ENCODE measurements at regions not wholly inside any gene's neighbourhood (a gene's known extent, or its start where the extent isn't known, plus 50 kb on each side); places are given as distances from the start of the nearest gene placed in this dataset.

DNA sequence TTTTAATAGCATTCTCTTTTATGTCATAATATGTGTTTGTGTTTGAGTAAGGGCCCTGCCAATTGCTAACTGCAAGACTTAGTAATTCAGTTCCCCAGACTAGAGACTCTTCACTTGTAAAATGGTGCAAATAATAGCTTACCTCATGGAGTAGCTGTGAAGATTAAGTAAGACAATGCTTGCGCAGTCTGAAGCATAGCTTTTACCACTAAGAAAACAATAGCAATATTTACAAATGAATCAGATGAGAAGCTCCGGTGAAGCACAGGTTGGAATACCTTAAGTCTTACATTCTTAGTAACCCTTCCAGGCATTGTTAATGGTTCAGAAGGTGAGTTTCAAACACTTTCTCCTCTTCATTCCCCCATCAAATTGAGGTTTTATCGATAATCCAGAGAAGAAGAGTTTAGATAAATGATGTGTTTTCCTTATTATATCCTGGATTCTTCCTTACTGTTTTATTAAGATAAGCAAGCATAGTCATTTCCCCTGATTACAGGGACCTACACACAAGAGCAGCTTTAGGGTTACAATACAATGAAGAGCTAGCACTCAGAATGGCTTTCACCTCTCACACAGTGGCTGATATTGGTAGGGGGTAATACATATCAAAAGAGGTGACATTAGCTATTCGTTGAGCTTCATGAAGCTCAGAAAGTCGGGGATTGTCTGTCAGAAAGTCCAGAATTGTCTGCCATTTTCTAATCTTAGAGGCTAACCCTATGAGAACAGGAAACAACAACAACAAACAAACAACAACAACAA is 96.4 kb upstream of the EDIL3 start:
- Histone ChIP-seq H3K9ac (ENCODE audit: low read depth in 2 of 2, low read length in 2 of 2) (no peak overlapping the region), H3K4me1 (no peaks in the 10 kb centered on the region), H3K4me3 (no peak overlapping the region), H3K36me3 (no peaks in the 10 kb centered on the region), H3K27me3 (no peaks in the 10 kb centered on the region), H3K9me3 (no peaks in the 10 kb centered on the region), H3K27ac (no peak overlapping the region)
- intact Hi-C loops (cut with DNase I): no loop called here
- TF ChIP-seq, protein P1, sequence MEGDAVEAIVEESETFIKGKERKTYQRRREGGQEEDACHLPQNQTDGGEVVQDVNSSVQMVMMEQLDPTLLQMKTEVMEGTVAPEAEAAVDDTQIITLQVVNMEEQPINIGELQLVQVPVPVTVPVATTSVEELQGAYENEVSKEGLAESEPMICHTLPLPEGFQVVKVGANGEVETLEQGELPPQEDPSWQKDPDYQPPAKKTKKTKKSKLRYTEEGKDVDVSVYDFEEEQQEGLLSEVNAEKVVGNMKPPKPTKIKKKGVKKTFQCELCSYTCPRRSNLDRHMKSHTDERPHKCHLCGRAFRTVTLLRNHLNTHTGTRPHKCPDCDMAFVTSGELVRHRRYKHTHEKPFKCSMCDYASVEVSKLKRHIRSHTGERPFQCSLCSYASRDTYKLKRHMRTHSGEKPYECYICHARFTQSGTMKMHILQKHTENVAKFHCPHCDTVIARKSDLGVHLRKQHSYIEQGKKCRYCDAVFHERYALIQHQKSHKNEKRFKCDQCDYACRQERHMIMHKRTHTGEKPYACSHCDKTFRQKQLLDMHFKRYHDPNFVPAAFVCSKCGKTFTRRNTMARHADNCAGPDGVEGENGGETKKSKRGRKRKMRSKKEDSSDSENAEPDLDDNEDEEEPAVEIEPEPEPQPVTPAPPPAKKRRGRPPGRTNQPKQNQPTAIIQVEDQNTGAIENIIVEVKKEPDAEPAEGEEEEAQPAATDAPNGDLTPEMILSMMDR (IDR thresholded peaks at IDR 0.05): no peak
- DNase-seq: no peak

DNA sequence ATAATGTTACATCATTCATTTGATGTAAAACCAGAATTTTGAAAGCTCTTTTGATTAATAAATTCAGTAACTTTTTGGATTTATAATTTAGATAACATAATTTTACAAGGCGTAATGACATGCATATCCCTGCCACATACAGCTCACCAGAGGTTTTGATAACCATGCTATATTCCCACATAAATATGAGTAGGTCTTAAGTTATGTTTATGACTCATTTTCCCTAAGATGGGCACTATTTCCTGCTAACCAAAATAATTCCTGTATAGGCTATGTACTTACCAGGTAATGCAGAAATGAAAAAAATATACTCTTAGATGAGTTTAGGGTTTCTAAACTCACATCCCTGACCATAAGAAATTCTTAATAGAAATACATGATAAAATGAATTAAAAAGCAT is 93.9 kb upstream of the EDIL3 start:
- H3K9me3 ChIP-seq: no peaks in the 10 kb centered on the region
- no peak overlapping the region for H3K4me3 ChIP-seq
- no peaks in the 10 kb centered on the region for H3K27me3 ChIP-seq
- DNase-seq: no peak
- intact Hi-C loops (cut with DNase I): no loop called here
- H3K27ac ChIP-seq: no peak overlapping the region
- H3K36me3 ChIP-seq: no peaks in the 10 kb centered on the region
- no peaks in the 10 kb centered on the region for H3K4me1 ChIP-seq
- TF ChIP-seq, protein P1 (IDR thresholded peaks at IDR 0.05): no peak
- H3K9ac ChIP-seq (ENCODE audit: low read depth in 2 of 2, low read length in 2 of 2): no peak overlapping the region

DNA sequence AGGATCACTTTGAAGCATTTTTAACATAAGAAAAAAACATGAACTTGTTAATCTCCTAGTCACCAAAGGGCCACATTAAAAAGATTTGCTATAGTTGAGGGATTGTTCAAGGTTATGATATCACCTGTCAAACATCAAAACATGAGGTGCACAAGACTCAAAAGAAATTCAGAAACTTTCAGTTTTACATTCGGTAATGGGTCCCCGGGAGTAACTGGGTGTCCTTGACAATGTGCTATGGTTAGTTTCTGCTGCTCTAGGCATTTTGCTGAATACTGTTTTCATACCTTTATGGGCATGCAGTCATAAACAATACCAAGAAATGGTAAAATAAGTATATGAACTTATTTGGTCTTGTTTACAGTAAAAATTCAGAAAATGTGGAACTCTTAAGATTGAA is 92.8 kb upstream of the EDIL3 start:
- Histone ChIP-seq H3K36me3 (no peaks in the 10 kb centered on the region), H3K9ac (ENCODE audit: low read depth in 2 of 2, low read length in 2 of 2) (no peak overlapping the region), H3K27ac (no peak overlapping the region), H3K4me3 (no peak overlapping the region), H3K9me3 (no peaks in the 10 kb centered on the region), H3K4me1 (no peaks in the 10 kb centered on the region), H3K27me3 (no peaks in the 10 kb centered on the region)
- intact Hi-C loops (cut with DNase I): no loop called here
- DNase-seq: no peak
- TF ChIP-seq, protein P1 (IDR thresholded peaks at IDR 0.05): no peak

DNA sequence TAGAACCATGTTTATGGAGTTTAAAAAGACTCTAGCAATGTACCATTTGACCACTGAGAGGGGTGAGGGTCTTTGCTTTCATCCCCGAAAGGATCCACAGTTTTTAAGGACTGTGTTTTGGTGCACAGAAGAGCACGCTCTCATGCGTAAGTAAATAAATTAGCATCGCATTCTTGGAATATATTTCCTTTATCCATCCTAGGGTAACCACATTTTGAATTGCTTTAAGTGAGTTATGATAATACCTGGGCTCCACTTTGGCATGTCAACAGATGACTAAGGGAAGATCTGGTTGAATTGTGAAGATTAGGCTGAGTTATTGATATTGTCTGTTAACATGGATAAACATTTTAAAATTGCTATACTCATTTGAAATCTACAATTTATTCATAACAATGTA is 89.4 kb upstream of the EDIL3 start:
- H3K27me3 ChIP-seq: no peaks in the 10 kb centered on the region
- intact Hi-C loops (cut with DNase I): no loop called here

DNA sequence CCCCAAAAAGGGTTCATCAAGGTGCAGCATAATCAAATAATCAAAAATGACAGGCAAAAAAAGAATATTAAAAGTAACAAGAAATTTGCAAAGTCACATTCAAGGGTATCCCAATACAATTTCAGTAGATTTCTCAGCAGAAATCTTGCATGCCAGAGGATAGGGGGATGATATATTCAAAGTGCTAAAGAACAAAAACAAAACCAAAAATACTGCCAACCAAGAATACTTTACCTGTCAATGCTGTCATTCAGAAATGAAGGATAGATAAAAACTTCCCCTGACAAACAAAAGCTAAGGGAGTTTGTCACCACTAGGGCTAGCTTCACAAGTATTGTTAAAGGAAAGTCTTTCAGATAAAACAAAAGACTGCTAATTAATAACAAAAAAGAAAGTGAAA is 68.7 kb upstream of the EDIL3 start:
- TF ChIP-seq, protein P1 (IDR thresholded peaks at IDR 0.05): no peak
- no peak overlapping the region for H3K27ac ChIP-seq

More for the DNA sequence above, 89.4 kb upstream of the EDIL3 start:
- no peak for DNase-seq
- Histone ChIP-seq H3K27ac (no peak overlapping the region), H3K4me3 (no peak overlapping the region), H3K36me3 (no peaks in the 10 kb centered on the region), H3K9ac (ENCODE audit: low read depth in 2 of 2, low read length in 2 of 2) (no peak overlapping the region), H3K4me1 (no peaks in the 10 kb centered on the region), H3K9me3 (no peaks in the 10 kb centered on the region)
- TF ChIP-seq, protein P1 (IDR thresholded peaks at IDR 0.05): no peak

More for the DNA sequence above, 68.7 kb upstream of the EDIL3 start:
- Histone ChIP-seq H3K36me3 (no peaks in the 10 kb centered on the region), H3K9me3 (no peaks in the 10 kb centered on the region), H3K4me3 (no peak overlapping the region), H3K4me1 (no peaks in the 10 kb centered on the region), H3K27me3 (no peaks in the 10 kb centered on the region), H3K9ac (ENCODE audit: low read depth in 2 of 2, low read length in 2 of 2) (no peak overlapping the region)
- intact Hi-C loops (cut with DNase I): loop anchor here (5.0 kb wide), 1 partner anchor 736 kb away; no protein-coding TSS in a partner anchor
- no peak for DNase-seq
